Esophagus squamous epithelium (tissue), 4 donors: ENCODE measurements at regions not wholly inside any gene's neighbourhood (a gene's known extent, or its start where the extent isn't known, plus 50 kb on each side); places are given as distances from the start of the nearest gene placed in this dataset.

Experiments used
- CTCF ChIP-seq, 6 experiments: fragments of 450-650 bp in 4 of 6; fragments of 200-600 bp in 2 of 6; sonication (generic) in 2 of 6; IDR thresholded peaks; one replicate each; pipeline ENCODE4 v1.5.1; 2016 to 2019; ENCODE audit warnings: antibody characterized with exemption in 6 of 6, mild to moderate bottlenecking in 4 of 6, moderate library complexity in 4 of 6
- POLR2A ChIP-seq, 4 donors: fragments of 450-650 bp; IDR thresholded peaks; one replicate each; pipeline ENCODE4 v1.6.1; 2017; ENCODE audit warnings: antibody characterized with exemption in 4 of 4, mild to moderate bottlenecking in 4 of 4, moderate library complexity in 3 of 4

DNA sequence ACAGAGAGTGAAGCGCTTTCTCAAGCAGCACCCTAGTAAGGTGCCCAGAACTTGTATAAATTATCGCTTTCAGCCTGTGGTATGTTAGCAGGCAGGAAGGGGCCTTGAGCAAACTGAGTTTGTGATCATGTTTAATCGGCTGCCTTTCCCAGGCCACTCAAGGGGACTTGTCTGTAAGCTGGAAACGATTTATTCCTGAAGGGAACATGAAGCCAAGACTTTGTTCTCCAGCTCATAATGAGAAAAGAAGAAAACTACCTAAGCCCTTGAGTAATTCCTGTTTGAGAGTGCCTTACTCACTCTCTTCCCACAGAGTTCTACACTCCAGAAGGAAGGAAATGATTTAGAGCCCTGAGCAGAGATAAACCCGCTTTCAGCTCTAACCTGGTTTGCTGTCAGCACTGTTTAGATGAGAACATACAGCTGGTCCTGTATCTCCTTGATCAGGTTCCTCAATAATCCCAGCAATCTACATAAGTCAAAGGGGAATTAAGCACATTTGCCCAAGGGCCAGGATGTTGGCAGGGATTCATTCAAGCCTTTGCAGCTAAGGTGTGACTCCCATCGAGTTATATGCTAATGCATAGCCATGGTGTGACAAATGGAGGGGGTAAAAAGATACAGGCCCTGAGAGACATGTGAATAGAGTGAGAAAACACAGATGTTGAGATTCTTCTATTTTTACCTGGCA is 187.7 kb upstream of the SLC24A5 start:
- TF ChIP-seq CTCF (IDR thresholded peaks at IDR 0.05) (no peak), POLR2A (IDR thresholded peaks at IDR 0.05) (no peak)
